Stimulated activated CD8-positive, alpha-beta memory T cell treated with anti-CD3 and anti-CD28 coated beads, Interleukin-7, amount 100 ng/mL, for 24 hours (primary cell): ENCODE measurements at regions not wholly inside any gene's neighbourhood (a gene's known extent, or its start where the extent isn't known, plus 50 kb on each side); places are given as distances from the start of the nearest gene placed in this dataset.
"Not testable (repeated sequence)": the region's sequence is repeated elsewhere in the genome, so short reads cannot be mapped to it uniquely, and the experiment has no call there.

Source experiments
- DNase-seq: peaks from one replicate; pipeline ENCODE4 v3.0.0-alpha.2; 2020; ENCODE audit warnings: low read depth

DNA sequence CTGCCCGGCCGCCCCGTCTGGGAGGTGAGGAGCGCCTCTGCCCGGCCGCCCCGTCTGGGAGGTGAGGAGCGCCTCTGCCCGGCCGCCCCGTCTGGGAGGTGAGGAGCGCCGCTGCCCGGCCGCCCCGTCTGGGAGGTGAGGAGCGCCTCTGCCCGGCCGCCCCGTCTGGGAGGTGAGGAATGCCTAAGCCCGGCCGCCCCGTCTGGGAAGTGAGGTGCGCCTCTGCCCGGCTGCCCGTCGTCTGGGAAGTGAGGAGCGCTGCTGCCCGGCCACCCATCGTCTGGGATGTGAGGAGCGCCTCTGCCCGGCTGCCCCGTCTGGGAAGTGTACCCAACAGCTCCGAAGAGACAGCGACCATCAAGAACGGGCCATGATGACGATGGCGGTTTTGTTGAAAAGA lies 136.6 kb upstream of the PROKR2 start:
- DNase-seq: not testable (repeated sequence)

DNA sequence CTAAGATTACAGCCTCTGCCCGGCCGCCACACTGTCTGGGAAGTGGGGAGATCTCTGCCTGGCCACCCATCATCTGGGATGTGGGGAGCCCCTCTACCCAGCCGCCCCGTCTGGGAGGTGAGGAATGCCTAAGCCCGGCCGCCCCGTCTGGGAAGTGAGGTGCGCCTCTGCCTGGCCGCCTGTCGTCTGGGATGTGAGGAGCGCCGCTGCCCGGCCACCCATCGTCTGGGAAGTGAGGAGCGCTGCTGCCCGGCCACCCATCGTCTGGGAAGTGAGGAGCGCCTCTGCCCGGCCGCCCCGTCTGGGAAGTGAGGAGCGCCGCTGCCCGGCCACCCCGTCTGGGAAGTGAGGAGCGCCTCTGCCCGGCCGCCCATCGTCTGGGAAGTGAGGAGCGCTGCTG lies 135.9 kb upstream of the PROKR2 start:
- DNase-seq: not testable (repeated sequence)

DNA sequence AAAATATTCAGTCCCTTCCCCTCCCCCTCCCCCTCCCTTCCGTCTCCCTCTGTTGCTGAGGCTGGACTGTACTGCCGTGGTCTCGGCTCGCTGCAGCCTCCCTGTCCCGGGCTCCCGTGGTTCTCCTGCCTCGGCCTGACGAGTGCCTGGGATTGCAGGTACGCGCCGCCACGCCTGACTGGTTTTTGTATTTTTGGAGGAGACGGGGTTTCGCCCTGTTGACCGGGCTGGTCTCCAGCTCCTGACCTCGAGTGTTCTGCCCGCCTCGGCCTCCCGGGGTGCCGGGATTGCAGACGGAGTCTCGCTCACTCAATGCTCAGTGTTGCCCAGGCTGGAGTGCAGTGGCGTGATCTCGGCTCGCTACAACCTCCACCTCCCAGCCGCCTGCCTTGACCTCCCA lies 135.5 kb upstream of the PROKR2 start:
- not testable (repeated sequence) for DNase-seq

DNA sequence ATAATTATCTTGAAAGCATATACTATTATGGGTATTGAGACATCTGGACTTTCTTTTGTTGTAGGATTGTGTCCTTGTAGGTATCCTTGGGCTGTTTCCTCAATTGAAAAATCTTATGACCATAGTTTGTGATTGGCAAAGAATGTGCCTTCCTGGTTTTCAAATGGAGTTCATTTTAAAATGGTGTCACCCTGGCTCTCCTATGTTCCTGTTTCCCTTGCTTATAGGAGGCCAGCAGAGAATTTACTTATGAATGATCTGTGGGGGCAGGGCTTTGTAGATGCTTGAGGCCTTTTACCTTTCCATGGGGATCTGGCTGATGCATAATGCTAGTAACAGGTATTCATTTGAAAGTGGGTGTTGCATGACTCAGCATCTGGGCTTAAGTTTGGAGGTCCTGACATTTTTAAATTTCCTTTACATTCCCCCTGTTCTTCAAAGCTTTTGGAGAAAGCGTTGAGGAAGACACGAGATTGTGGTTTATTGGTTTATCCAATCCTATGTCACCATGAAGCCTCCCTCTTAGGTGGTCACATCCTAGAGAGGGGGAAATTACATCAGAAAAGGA lies 135.0 kb upstream of the PROKR2 start:
- DNase-seq: no peak

- peak; percentile 30 for DNase-seq
These were observed 131.8 kb upstream of the PROKR2 start for GRCh38 chr20:5448449-5449118.

DNA sequence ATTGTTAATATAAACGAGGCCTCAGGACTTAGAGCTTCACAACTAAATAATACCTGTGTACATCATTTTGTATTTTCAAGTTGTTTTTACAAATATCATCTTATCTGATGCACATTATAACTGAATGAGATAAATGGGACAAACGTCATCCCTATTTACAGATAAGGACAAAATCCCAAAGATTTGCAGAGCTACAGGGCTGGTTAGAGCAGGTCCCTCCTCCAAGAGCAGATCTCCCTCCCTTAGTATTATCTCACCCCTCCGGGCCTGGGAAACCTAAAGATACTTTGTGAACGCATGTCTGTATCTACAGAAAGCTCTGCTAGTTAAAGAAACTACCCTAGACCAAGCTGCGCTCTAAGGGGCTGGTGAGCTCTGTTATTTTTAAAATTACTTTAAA lies 130.4 kb upstream of the PROKR2 start:
- DNase-seq: no peak

- no peak for DNase-seq
These were observed 128.9 kb upstream of the PROKR2 start for GRCh38 chr20:5445611-5446010.

GRCh38 chr20:5442101-5442500 lies 125.3 kb upstream of the PROKR2 start:
- DNase-seq: no peak

DNA sequence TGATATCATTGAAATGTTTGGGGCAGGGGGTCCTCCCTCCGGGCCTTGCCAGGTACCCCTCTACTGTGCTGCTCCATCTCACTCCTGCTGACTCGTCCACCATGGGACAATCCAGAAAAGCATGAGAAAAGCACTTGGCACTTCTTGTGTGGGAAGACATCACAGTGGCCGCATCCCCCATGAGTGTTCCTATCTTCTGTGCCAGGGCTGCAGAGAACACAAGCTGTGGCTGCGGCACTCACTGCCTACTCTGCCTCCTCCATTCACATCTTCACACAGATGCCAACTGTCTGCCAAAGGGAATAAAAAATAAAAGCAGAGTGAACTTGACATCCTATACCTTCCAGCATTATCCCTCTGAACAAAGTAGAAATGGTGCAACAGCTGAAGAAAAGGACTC lies 117.4 kb upstream of the PROKR2 start:
- no peak for DNase-seq

DNA sequence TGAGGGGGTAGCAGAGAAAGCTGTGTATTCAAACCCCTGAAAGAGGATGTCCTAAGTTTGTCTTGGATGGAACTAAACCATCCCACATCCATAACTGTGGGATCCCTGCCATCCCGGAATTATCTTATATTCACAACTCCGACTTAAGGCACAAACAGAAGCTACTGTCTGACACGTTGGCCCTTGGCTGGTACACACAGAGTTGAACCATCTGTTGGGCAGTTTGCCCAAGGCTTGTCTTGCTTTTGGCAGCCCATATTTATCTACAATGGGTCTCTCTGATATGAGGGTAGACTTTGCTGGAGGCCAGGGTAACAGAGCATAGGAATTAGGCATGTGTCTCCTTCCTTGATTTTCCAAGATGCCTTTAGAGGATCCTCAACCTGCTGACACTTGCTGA lies 116.6 kb upstream of the PROKR2 start:
- no peak for DNase-seq

DNA sequence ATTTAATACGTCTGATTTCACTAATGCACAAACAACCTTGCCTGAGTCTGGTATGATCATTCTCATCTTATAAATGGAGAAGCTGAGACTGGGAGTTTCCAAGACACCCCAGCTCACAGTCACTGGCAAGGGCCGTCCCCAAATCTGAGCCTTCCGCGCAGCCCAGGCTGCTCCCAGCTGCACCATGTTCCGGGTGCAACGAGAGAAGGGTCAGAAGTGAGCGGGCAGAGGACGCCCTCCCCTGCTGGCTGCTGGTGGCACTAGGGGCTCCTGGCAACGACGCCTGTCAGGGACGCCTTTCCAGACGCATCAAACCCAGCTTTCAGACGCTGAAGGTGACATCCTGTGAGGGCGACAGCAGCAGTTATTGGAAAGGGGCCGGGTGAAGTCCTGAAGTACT lies 115.3 kb upstream of the PROKR2 start:
- DNase-seq: no peak

- DNase-seq: no peak
These were observed 113.9 kb upstream of the PROKR2 start for GRCh38 chr20:5430670-5431069.

DNA sequence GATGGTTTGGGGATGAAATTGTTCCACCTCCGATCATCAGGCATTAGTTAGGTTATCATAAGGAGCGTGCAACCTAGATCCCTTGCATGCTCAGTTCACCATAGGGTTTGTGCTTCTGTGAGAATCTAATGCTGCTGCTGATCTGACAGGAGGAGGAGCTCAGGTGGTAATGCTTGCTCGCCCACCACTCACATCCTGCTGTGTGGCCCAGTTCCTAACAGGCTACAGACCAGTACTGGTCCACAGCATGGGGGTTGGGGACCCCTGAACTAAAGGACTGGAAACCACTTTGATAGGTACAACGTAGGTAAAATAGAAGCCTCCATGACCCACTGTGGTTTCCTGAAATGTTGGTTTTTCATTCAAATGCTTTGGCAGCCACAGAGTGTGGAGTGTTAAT lies 109.3 kb upstream of the PROKR2 start:
- DNase-seq: no peak

DNA sequence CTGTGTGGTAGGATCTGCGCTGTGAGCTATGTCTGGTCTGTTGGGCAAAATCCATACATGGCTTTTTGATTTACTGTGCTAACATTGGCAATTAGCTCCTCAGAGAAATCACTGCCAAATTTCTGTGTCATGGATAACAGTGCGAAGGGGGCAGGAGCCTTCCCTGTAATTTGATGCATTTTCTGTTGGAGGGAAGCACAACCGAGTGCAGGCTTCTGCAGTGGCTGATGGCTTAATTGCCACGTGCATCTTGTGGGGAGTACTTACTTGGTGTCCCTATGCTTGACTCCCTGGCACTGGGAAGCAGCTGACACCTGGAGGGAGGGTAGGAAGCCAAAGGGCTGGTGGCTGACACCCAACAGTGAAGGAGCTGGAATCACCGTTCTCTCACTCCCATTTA lies 99.3 kb upstream of the PROKR2 start:
- no peak for DNase-seq

DNA sequence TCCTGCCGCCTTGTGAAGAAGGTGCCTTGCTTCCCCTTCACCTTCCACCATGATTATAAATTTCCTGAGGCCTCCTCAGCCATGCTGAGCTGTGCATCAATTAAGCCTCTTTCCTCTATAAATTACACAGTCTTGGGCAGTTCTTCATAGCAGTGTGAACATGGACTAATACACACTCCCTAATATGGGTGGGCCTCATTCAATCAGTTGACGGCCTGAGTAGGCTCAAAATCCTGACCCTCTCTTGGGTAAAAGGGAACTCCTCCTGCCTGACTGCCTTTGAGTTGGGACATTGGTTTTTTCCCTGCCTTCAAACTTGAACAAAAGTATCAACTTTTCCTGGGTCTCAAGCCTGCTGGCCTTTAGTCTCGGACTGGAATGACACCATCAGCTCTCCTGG lies 96.6 kb upstream of the PROKR2 start:
- DNase-seq: no peak

GRCh38 chr20:5410470-5410869 lies 93.7 kb upstream of the PROKR2 start:
- DNase-seq: no peak

DNA sequence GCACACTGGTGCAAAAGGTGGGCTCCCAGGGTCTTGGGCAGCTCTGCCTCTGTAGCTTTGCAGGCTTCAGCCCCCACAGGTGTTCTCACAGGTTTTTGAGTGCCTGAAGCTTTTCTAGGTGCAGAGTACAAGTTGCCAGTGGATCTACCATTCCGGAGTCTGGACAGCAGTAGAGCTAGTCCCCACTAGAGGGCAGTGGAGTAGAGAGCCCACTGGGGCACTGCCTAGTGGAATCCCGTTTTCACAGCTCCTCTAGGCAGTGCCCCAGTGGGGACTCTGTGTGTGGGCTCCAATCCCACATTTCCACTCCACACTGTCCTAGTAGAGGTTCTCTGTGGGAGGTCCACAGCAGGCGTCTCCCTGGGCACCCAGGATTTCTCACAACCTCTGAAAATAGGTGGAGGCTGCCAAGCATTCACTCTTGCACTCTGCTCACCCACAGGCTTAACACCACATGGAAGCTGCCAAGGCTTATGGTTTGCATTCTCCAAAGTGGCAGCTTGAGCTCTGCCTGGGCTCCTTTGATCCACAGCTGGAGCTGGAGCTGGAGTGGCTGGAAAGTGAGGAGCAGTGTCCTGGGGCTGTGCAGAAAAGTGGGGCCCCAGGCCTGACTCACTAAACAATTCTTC lies 86.3 kb upstream of the PROKR2 start:
- DNase-seq: no peak

- DNase-seq: no peak
These were observed 84.6 kb upstream of the PROKR2 start for GRCh38 chr20:5401277-5401875.

DNA sequence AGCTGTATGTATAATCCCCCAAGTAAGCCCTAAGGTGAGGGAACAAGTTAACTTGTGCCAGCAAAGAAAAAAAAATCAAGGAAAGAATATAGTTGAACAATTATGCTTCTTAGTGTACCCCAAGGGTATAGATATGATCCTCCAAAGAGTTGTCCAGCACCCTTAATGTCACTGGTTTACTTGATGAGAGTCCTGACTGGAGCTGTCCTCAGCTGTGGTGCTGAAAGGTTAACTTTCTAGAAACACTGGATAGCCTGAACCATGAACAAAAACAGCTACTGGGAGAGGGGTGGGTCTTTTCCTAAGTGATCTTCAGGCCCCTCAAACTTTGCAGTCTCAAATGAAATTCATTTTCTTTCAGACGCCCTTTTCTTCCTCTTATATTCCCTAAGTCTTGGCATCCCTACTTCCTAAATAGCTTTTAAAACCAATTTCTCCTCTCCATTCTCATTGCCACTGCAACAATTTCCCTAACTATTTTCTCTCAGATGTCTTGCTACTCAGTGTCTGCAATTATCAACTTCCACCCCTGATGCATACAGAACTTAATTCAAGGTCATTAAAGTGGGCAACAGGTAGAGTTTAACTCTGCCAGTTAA lies 83.5 kb upstream of the PROKR2 start:
- DNase-seq: no peak

- no peak for DNase-seq
These were observed 80.6 kb upstream of the PROKR2 start for GRCh38 chr20:5397393-5397792.

DNA sequence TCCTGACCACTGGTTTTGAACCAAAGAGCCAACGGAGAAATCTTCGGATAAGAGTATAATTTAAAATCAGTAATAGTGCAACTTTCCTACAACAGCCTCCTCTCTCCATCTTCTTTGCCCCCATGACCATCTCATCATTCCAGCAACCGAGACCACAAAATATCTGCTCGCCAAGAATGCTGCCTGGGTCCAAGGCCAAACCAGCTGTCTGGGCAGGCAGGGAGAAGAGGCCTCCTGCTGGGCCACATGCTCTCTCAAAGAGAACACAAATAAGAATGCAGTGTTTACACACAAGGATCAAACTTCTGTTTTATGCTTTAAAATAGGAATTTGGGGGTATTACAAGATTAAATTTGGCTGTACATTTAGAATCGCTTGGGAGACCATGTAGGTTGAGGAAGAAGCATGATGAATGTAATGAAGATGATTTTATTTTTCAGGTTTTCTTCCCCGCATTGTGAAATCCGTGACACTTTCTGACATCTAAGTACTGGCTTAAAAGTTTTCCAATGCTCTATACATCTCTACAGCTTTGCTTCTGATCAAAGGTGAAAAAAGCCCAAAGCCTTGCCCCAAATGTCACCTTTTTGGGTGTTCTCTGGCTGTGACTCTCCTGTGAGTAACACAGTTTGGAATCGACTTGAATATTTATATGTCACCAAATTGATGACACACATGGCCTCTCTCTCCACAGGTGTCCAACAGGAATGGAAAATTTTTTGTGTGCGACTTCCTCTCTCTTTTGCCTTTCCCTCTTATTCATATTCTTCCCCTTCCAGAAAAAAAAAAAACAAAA lies 79.4 kb upstream of the PROKR2 start:
- no peak for DNase-seq

- DNase-seq: no peak
These were observed 76.6 kb upstream of the PROKR2 start for GRCh38 chr20:5393218-5393870.
